GM11168 (cell line): ENCODE measurements at regions not wholly inside any gene's neighbourhood (a gene's known extent, or its start where the extent isn't known, plus 50 kb on each side); places are given as distances from the start of the nearest gene placed in this dataset.

Experiments used
- in situ Hi-C: fragments of 300-500 bp; cut with MboI; formaldehyde crosslinking; loops from one replicate; pipeline ENCODE4 v1.12.0; 2022; ENCODE audit warnings: low sequenced_read_pairs; ENCODE audit not compliant: unreplicated experiment

GRCh38 chr21:29436650-29437049 is 137.9 kb downstream of the BACH1 start:
- in situ Hi-C loops, result no loop called here

GRCh38 chr21:29441651-29442050 is 142.9 kb downstream of the BACH1 start:
- in situ Hi-C loops, result no loop called here

GRCh38 chr21:29443411-29444010 is 144.8 kb downstream of the BACH1 start:
- in situ Hi-C loops, result no loop called here

- in situ Hi-C loops, result no loop called here
These were observed 150.0 kb downstream of the BACH1 start for GRCh38 chr21:29448766-29449165.

GRCh38 chr21:29449306-29449950 is 150.7 kb downstream of the BACH1 start:
- in situ Hi-C loops, result no loop called here

GRCh38 chr21:29450058-29450457 is 151.3 kb downstream of the BACH1 start:
- in situ Hi-C loops, result no loop called here

- in situ Hi-C loops, result no loop called here
These were observed 154.8 kb downstream of the BACH1 start for GRCh38 chr21:29453511-29453910.

- in situ Hi-C loops, result no loop called here
These were observed 155.5 kb downstream of the BACH1 start for GRCh38 chr21:29454179-29454578.

- in situ Hi-C loops, result no loop called here
These were observed 163.8 kb downstream of the BACH1 start for GRCh38 chr21:29462479-29462878.

GRCh38 chr21:29465546-29465945 is 166.8 kb downstream of the BACH1 start:
- in situ Hi-C loops, result no loop called here

- in situ Hi-C loops, result no loop called here
These were observed 167.8 kb downstream of the BACH1 start for GRCh38 chr21:29466532-29466931.

- in situ Hi-C loops, result no loop called here
These were observed 171.7 kb downstream of the BACH1 start for GRCh38 chr21:29470397-29470796.

GRCh38 chr21:29473808-29474207 is 175.1 kb downstream of the BACH1 start:
- in situ Hi-C loops, result no loop called here

GRCh38 chr21:29475329-29475728 is 176.6 kb downstream of the BACH1 start:
- in situ Hi-C loops, result no loop called here

- in situ Hi-C loops, result no loop called here
These were observed 178.6 kb downstream of the BACH1 start for GRCh38 chr21:29477347-29477746.

- in situ Hi-C loops, result no loop called here
These were observed 179.2 kb downstream of the BACH1 start for GRCh38 chr21:29477941-29478340.

- in situ Hi-C loops, result loop anchor here (10.0 kb wide), 1 partner anchor 374 kb away; no protein-coding TSS in a partner anchor
These were observed 182.4 kb downstream of the BACH1 start for GRCh38 chr21:29481081-29481480.

- in situ Hi-C loops, result loop anchor here (10.0 kb wide), 1 partner anchor 373 kb away; no protein-coding TSS in a partner anchor
These were observed 182.9 kb downstream of the BACH1 start for GRCh38 chr21:29481641-29482040.

- in situ Hi-C loops, result loop anchor here (10.0 kb wide), 1 partner anchor 368 kb away; no protein-coding TSS in a partner anchor
These were observed 187.6 kb downstream of the BACH1 start for GRCh38 chr21:29486306-29486807.
